Upper lobe of left lung (tissue), 4 donors: ENCODE measurements at regions not wholly inside any gene's neighbourhood (a gene's known extent, or its start where the extent isn't known, plus 50 kb on each side); places are given as distances from the start of the nearest gene placed in this dataset.

ENCODE experiments used
- CTCF ChIP-seq, 6 experiments: fragments of 450-650 bp in 4 of 6; fragments of 200-600 bp in 2 of 6; sonication (generic) in 2 of 6; IDR thresholded peaks; one replicate each; pipeline ENCODE4 v1.5.1; 2016 to 2019; ENCODE audit warnings: antibody characterized with exemption in 6 of 6
- EP300 ChIP-seq, 4 donors: sonication (generic); formaldehyde crosslinking; IDR thresholded peaks; one replicate each; pipeline ENCODE4 v1.5.1; 2017; ENCODE audit warnings: antibody characterized with exemption in 4 of 4, control low read depth in 2 of 4

DNA sequence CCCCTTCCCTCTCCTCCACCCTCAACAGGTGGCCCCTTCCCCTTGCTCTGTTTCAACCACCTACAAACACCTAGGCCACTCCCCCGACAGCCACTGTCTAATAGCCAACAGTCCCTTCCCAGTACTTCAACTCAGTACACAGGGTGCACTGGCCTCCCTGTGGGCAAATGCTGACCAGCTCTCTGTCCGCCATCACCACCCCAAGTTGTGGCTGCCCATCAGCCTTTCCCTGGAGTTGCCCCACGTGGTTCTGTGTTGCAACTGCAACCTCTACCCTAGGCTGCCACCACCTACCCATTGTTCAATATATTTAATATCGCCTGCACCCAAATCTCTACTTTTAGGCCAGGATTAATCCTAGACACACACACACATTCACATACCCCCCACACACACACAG, 173.5 kb downstream of the MREG start:
- TF ChIP-seq EP300 (IDR thresholded peaks at IDR 0.05) = no peak
- TF ChIP-seq CTCF (IDR thresholded peaks at IDR 0.05) = no peak
